ENCODE measurements at regions not wholly inside any gene's neighbourhood (a gene's known extent, or its start where the extent isn't known, plus 50 kb on each side); places are given as distances from the start of the nearest gene placed in this dataset.
"Not testable (repeated sequence)": the region's sequence is repeated elsewhere in the genome, so short reads cannot be mapped to it uniquely, and the experiment has no call there.

DNA sequence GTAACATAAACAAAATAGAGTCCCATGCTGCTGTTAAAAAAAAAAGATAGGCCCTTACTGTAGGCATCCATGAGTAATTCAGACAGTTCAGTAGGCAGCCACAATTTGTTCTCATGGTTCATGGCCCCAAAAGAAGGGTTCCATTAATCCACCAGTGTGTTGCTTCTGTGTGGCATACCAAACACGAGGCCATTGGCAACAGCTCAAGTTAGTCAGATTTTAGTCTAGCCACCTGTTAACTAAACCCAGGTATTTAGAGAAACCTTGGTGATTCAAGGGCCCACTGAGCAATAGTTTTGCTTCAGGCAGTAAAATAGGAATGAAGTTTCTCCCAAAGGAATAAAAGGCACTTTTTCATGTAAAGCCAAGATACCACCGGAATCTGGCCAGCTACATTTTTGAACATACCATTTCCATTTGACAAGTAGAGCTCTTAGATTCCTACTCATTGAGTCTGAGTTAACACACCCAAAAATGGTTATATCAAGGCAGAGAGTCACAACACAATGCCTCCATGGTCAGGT is 80.1 kb upstream of the SRD5A2 start:
- no peak for DNase-seq (ENCODE audit: low spot score)

DNA sequence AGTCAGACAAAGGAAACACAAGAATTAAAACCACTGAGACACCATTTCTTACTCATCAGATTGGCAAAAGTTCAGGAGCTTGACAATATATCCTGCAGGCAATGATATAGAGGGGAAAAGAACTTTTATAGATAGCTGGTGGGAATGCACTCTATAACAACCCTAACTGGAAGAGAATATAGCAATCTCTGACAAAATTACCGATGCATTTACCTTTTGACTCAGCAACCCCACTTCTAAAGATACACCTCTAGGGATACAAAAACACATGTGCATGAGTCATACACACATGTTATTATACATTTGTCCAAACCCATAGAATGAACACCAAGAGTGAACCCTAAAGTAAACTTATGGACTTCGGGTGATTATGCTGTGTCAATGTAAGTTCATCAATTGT is 79.4 kb upstream of the SRD5A2 start:
- no peak for DNase-seq (ENCODE audit: low spot score)

DNA sequence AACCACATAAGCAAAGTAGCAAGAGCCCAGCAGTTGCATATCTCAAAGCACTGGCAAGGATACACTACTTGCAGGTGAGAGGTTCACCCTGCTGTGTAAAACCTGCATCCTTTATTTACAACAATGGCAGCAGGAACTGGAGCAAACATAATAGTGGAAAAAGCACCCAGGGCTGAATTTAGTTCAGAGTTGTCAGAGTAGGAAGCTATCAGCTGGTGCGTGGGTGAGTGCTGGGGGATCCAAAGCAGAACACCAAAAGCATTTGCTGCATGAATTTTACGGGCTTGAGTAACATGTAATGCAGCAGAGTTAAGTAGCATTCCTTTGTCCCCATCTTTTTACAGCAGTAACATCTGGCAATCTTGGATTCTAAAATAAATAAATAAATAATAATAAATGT is 73.5 kb upstream of the SRD5A2 start:
- DNase-seq (ENCODE audit: low spot score), result no peak

DNA sequence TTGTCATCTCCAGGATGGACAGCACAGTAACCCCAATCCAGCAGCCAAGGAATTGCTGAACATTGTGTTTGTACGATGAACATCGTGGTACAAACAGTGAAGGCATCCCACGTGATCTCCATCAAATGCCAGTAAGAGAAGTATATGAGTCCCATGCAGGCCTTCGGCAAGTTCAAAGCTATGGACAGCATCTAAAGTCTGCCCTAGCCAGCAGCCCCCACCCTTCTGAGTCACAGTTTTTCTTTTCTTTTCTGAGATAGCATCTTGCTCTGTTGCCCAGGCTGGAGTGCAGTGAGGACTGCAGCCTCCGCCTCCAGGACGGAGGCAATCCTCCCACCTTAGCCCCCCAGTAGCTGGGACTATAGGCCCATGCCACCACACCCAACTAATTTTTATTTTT is 71.0 kb upstream of the SRD5A2 start:
- DNase-seq (ENCODE audit: low spot score), result no peak

DNA sequence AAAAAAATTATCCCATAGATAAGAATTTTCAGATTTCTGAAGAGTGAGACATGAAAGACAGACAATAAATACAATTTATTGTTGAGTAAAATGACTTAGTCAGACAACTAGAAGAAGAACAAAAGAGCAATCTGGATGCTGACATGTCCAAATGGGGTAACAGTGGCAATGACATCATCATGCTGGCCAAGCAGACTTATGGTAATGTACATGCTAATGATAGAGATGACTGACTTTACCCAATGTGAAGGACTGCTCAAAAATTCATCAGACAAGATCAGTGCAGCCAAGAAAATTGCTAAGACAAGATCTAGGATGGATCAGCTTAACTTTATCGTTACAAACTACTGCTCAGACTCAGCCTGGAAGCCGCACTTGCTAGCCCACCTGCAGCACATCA is 70.5 kb upstream of the SRD5A2 start:
- DNase-seq (ENCODE audit: low spot score), result no peak

DNA sequence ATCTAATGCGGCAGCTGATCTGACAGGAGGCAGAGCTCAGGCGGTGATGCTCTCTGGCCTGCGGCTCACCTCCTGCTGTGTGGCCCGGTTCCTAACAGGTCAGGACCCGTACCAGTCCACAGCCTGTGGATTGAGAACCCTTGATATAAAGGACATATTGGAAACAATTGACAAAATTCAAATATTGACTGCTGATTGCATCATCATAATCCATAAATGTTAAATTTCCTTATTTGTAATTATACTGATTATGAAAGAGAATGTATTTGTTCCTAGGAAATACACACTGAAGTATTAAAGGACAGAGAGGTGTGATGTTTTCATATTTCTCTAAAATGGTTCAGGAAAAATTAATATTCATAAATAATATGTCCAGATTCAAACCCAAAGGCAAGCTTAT is 63.8 kb upstream of the SRD5A2 start:
- no peak for DNase-seq (ENCODE audit: low spot score)

DNA sequence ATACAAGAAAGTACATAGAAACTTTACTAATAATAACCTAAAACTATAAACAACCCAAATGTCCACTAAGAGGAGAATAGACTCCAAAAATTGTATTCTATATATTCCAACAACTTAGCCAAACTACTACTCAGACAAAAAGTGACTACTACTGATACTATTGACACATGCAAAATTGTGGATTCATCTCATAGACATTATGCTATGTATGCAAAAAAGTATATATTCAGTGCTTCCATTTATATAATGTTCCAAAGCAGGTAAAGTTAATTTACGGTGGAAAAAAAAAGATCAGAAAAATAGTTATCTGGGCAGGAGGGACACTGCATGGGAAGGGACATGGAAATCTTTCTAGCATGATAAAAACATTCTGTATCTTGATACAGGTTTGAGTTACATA is 62.0 kb upstream of the SRD5A2 start:
- no peak for DNase-seq (ENCODE audit: low spot score)

DNA sequence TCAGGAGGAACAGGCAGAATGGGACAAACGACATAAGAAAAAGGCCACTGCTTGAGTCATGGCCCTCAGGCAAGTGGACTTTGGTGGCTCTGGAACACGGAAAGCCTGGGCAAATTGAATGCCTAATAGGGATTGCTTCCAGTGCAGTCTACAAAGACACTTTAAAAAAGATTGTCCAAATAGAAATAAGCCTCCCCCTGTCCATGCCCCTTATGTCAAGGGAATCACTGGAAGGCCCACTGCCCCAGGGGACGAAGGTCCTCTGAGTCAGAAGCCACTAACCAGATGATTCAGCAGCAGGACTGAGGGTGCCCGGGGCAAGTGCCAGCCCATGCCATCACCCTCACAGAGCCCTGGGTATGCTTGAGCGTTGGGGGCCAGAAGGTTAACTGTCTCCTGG is 51.5 kb upstream of the SRD5A2 start:
- DNase-seq (ENCODE audit: low spot score), result not testable (repeated sequence)
